Smooth muscle cell (in vitro differentiated cells): ENCODE measurements at regions not wholly inside any gene's neighbourhood (a gene's known extent, or its start where the extent isn't known, plus 50 kb on each side); places are given as distances from the start of the nearest gene placed in this dataset.

Source experiments
- DNase-seq: peaks from one replicate; lab custom pipeline; 2025; ENCODE audit not compliant: unreplicated experiment; lab: John Stamatoyannopoulos, UW
- H2AFZ ChIP-seq: fragments of 200-600 bp; sonication (generic); 2 replicates; pipeline ENCODE4 v1.6.0; 2016; ENCODE audit warnings: antibody characterized with exemption, low read depth, mild to moderate bottlenecking
- H3F3A ChIP-seq: fragments of 200-600 bp; sonication (generic); 2 replicates; pipeline ENCODE4 v1.6.0; 2017; ENCODE audit warnings: antibody characterized with exemption, low read depth
- H3K27ac ChIP-seq: fragments of 200-600 bp; sonication (generic); 2 replicates; pipeline ENCODE4 v1.5.1; 2016; ENCODE audit warnings: low read depth, mild to moderate bottlenecking
- H3K27me3 ChIP-seq: fragments of 200-600 bp; sonication (generic); 2 replicates; pipeline ENCODE4 v1.6.1; 2016; ENCODE audit warnings: low read depth, mild to moderate bottlenecking
- H3K36me3 ChIP-seq: fragments of 200-600 bp; sonication (generic); 2 replicates; pipeline ENCODE4 v1.5.1; 2016; ENCODE audit warnings: low read depth
- H3K4me1 ChIP-seq: fragments of 200-600 bp; sonication (generic); 2 replicates; pipeline ENCODE4 v1.5.1; 2016; ENCODE audit warnings: low read depth
- H3K4me2 ChIP-seq: fragments of 200-600 bp; sonication (generic); 2 replicates; pipeline ENCODE4 v1.6.0; 2016; ENCODE audit warnings: mild to moderate bottlenecking
- H3K4me3 ChIP-seq: fragments of 200-600 bp; sonication (generic); 2 replicates; pipeline ENCODE4 v1.5.1; 2016; ENCODE audit warnings: mild to moderate bottlenecking
- H3K79me2 ChIP-seq: fragments of 200-600 bp; sonication (generic); 2 replicates; pipeline ENCODE4 v1.6.0; 2016; ENCODE audit warnings: low read depth, mild to moderate bottlenecking
- H3K9ac ChIP-seq: fragments of 200-600 bp; sonication (generic); 2 replicates; pipeline ENCODE4 v1.6.0; 2016; ENCODE audit warnings: low read depth
- H3K9me3 ChIP-seq: fragments of 200-600 bp; sonication (generic); replicated peaks from 2 replicates; pipeline ENCODE4 v1.5.1; 2016; ENCODE audit warnings: low read depth
- H4K20me1 ChIP-seq: fragments of 200-600 bp; sonication (generic); 2 replicates; pipeline ENCODE4 v1.6.0; 2016; ENCODE audit warnings: low read depth
- WGBS: methylation state at CpG from one replicate; pipeline ENCODE4 v1.1.7; 2016; ENCODE audit warnings: low lambda C conversion rate; 5-methylcytosine and 5-hydroxymethylcytosine counted together
- TF ChIP-seq, protein P1 (sequence below): fragments of 200-600 bp; sonication (generic); IDR thresholded peaks from 2 replicates; pipeline ENCODE4 v1.5.1; 2017; ENCODE audit warnings: borderline replicate concordance, mild to moderate bottlenecking, antibody characterized with exemption; ENCODE audit not compliant: insufficient read depth, poor library complexity, severe bottlenecking

DNA sequence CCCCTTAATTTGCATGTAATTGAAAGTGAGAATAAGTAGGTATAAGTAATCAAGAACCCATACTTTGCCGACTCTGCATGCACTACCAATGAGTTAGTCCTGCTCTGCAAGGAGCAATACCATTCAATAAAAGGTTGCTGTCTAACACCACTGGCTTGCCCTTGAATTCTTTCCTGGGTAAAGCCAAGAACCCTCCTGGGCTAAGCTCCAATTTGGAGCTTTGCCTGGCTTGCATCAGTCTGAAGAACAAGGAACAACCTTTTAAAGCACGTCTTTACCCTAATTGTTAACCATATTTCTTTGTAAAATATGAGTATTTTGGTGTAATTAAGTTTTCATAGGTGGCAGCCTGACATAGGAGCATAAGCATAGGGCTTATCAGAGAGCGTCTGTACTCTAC lies 367.7 kb downstream of the MEI4 start:
- H3F3A ChIP-seq = no peaks in the 10 kb centered on the region
- H3K27ac ChIP-seq = no peak overlapping the region
- no peaks in the 10 kb centered on the region for H3K27me3 ChIP-seq
- no peak for DNase-seq
- H2AFZ ChIP-seq = no peak overlapping the region
- 89% methylated on average over 3 of the region's 3 CpGs for WGBS
- H3K9me3 ChIP-seq = no peaks in the 10 kb centered on the region
- H3K36me3 ChIP-seq = no peaks in the 10 kb centered on the region
- no peaks in the 10 kb centered on the region for H3K79me2 ChIP-seq
- no peaks in the 10 kb centered on the region for H3K4me1 ChIP-seq
- no peak overlapping the region for H3K4me2 ChIP-seq
- H4K20me1 ChIP-seq = no peaks in the 10 kb centered on the region
- TF ChIP-seq, protein P1, sequence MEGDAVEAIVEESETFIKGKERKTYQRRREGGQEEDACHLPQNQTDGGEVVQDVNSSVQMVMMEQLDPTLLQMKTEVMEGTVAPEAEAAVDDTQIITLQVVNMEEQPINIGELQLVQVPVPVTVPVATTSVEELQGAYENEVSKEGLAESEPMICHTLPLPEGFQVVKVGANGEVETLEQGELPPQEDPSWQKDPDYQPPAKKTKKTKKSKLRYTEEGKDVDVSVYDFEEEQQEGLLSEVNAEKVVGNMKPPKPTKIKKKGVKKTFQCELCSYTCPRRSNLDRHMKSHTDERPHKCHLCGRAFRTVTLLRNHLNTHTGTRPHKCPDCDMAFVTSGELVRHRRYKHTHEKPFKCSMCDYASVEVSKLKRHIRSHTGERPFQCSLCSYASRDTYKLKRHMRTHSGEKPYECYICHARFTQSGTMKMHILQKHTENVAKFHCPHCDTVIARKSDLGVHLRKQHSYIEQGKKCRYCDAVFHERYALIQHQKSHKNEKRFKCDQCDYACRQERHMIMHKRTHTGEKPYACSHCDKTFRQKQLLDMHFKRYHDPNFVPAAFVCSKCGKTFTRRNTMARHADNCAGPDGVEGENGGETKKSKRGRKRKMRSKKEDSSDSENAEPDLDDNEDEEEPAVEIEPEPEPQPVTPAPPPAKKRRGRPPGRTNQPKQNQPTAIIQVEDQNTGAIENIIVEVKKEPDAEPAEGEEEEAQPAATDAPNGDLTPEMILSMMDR = no peak
- H3K9ac ChIP-seq = no peak overlapping the region
- no peak overlapping the region for H3K4me3 ChIP-seq

DNA sequence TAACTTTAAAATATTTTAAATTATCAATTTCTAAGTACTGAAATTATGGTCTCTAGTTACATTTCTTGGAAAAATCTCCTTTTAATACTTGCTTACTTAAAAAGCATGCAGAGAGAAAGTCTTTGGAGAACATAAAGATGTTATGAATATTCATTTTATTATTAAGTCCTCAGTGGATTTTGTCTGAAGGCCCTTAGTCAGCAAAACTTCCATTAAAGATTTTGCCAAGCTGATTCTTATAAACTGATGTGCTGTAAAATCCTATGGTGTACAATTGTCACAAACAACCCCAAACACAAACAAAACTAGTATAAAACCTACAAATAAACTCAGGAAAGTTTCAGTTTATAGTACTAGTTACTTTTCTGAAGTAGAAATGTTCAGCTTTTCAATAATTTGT lies 372.7 kb downstream of the MEI4 start:
- Histone ChIP-seq H3K27me3 (no peaks in the 10 kb centered on the region), H2AFZ (no peak overlapping the region), H3K27ac (no peak overlapping the region), H3K4me3 (no peak overlapping the region), H3K4me1 (no peaks in the 10 kb centered on the region), H3K79me2 (no peaks in the 10 kb centered on the region), H3K9ac (no peak overlapping the region), H3K36me3 (no peaks in the 10 kb centered on the region), H4K20me1 (no peaks in the 10 kb centered on the region), H3F3A (no peaks in the 10 kb centered on the region), H3K4me2 (no peak overlapping the region), H3K9me3 (no peaks in the 10 kb centered on the region)
- TF ChIP-seq, protein P1 = no peak
- DNase-seq = no peak

DNA sequence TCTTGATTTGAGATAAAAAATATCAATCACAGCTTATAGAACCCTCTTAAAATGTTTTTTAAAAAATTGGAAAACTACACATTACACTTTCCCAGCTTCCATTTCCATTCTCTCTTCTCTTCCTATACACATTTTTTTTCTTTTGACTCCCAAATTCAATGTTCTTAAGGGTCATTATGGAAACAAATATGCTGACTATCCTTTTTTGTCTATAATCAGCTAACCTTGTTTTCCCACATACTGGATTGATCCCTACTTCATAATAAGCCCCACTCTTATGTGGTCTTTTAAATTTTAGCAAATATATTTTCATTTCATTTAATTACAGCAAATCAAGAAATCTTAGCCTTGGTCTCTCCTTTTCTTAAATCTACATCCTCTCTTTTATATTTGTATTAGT lies 378.4 kb downstream of the MEI4 start:
- TF ChIP-seq, protein P1 = no peak
- DNase-seq = no peak
- H3K27ac ChIP-seq = no peak overlapping the region
- no peaks in the 10 kb centered on the region for H3K27me3 ChIP-seq
- H3K4me3 ChIP-seq = no peak overlapping the region
- no peak overlapping the region for H3K9ac ChIP-seq
- H3K4me1 ChIP-seq = no peaks in the 10 kb centered on the region
- H3K36me3 ChIP-seq = no peaks in the 10 kb centered on the region
- H3K4me2 ChIP-seq = no peak overlapping the region
- no peaks in the 10 kb centered on the region for H4K20me1 ChIP-seq
- no peaks in the 10 kb centered on the region for H3F3A ChIP-seq
- H2AFZ ChIP-seq = no peak overlapping the region
- H3K9me3 ChIP-seq = no peaks in the 10 kb centered on the region
- no peaks in the 10 kb centered on the region for H3K79me2 ChIP-seq

DNA sequence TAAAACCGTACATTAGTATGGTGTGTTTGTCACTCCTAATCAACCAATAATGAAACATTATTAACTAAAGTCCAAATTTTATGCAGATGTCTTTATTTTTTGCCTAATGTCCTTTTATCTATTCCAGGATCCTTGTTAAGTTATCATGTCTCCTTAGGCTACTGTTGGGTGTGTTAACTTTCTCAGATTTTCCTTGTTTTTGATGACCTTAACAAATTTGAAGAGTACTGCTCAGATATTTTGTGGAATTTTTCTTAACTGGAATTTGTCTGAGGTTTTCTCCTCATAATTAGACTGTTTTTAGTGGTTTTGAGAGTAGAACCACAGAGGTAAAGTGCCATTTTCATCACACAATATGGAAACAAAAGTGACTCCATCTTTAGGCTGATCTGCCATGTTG lies 406.3 kb downstream of the MEI4 start:
- Histone ChIP-seq H3K4me1 (no peaks in the 10 kb centered on the region), H3K36me3 (no peaks in the 10 kb centered on the region), H3K79me2 (no peaks in the 10 kb centered on the region), H3K4me3 (no peak overlapping the region), H2AFZ (no peak overlapping the region), H3F3A (no peaks in the 10 kb centered on the region), H3K9me3 (no peaks in the 10 kb centered on the region), H3K9ac (no peak overlapping the region), H3K4me2 (no peak overlapping the region), H4K20me1 (no peaks in the 10 kb centered on the region), H3K27me3 (no peaks in the 10 kb centered on the region), H3K27ac (no peak overlapping the region)
- DNase-seq = no peak
- TF ChIP-seq, protein P1 = no peak
- 95% methylated on average over 1 of the region's 1 CpG for WGBS
